ENCODE measurements at regions not wholly inside any gene's neighbourhood (a gene's known extent, or its start where the extent isn't known, plus 50 kb on each side); places are given as distances from the start of the nearest gene placed in this dataset.

GRCh38 chr3:6807967-6808588 lies 52.8 kb upstream of the GRM7 start:
- TF ChIP-seq CTCF (conservative IDR thresholded peaks at IDR 0.05; ENCODE audit: control insufficient read depth, insufficient read depth, low read depth, low read length) = no peak
- DNase-seq (ENCODE audit: low read depth) = peak; percentile 0
- no peak overlapping the region for H3K4me3 ChIP-seq (ENCODE audit: control insufficient read depth, low read depth, low read length)

GRCh38 chr3:6809349-6809748 lies 51.6 kb upstream of the GRM7 start:
- no peak for TF ChIP-seq CTCF (conservative IDR thresholded peaks at IDR 0.05; ENCODE audit: control insufficient read depth, insufficient read depth, low read depth, low read length)
- DNase-seq (ENCODE audit: low read depth) = no peak
- H3K4me3 ChIP-seq (ENCODE audit: control insufficient read depth, low read depth, low read length) = no peak overlapping the region
